ENCODE measurements at regions not wholly inside any gene's neighbourhood (a gene's known extent, or its start where the extent isn't known, plus 50 kb on each side); places are given as distances from the start of the nearest gene placed in this dataset.

GRCh38 chr11:13183094-13183825 lies 94.3 kb upstream of the BMAL1 start (continued):
- TF ChIP-seq ZNF441 (CRISPR knock-in tag; IDR thresholded peaks at IDR 0.05; ENCODE audit: borderline replicate concordance): no peak
- TF ChIP-seq NFIB (CRISPR knock-in tag; IDR thresholded peaks at IDR 0.05; ENCODE audit: borderline replicate concordance): no peak
- no peak for TF ChIP-seq ZNF567 (CRISPR knock-in tag; IDR thresholded peaks at IDR 0.05; ENCODE audit: borderline replicate concordance)
- TF ChIP-seq ZNF569 (CRISPR knock-in tag; IDR thresholded peaks at IDR 0.05; ENCODE audit: borderline replicate concordance): no peak
- TF ChIP-seq ZNF512 (CRISPR knock-in tag; IDR thresholded peaks at IDR 0.05): no peak
- no peak for TF ChIP-seq ZNF367 (CRISPR knock-in tag; IDR thresholded peaks at IDR 0.05; ENCODE audit: borderline replicate concordance)
- TF ChIP-seq ZNF784 (CRISPR knock-in tag; IDR thresholded peaks at IDR 0.05; ENCODE audit: borderline replicate concordance): no peak
- TF ChIP-seq KAT7 (CRISPR knock-in tag; IDR thresholded peaks at IDR 0.05; ENCODE audit: borderline replicate concordance): no peak
- TF ChIP-seq ZMAT5 (CRISPR knock-in tag; IDR thresholded peaks at IDR 0.05; ENCODE audit: borderline replicate concordance, low read depth): no peak
- no peak for TF ChIP-seq ATF1 (CRISPR knock-in tag; IDR thresholded peaks at IDR 0.05)
- TF ChIP-seq RAD21 (CRISPR knock-in tag; IDR thresholded peaks at IDR 0.05): no peak
- no peak for TF ChIP-seq NFRKB (IDR thresholded peaks at IDR 0.05)
- peak; percentile 47; the same call in 1 of the 2 replicates for TF ChIP-seq ARID5B (CRISPR knock-in tag; IDR thresholded peaks at IDR 0.05)
- TF ChIP-seq ZNF543 (CRISPR knock-in tag; IDR thresholded peaks at IDR 0.05): no peak
- TF ChIP-seq NPAS2 (CRISPR knock-in tag; IDR thresholded peaks at IDR 0.05; ENCODE audit: borderline replicate concordance): no peak
- no peak for TF ChIP-seq IRF2 (CRISPR knock-in tag; IDR thresholded peaks at IDR 0.05)
- 0 out of 2 replicates have a peak, but pooled peaks have one; percentile 17 for TF ChIP-seq FOXA3 (CRISPR knock-in tag; IDR thresholded peaks at IDR 0.05)
- no peak for TF ChIP-seq RBM39 (IDR thresholded peaks at IDR 0.05; ENCODE audit: low read depth, low read length, poor library complexity, severe bottlenecking)
- no peak for TF ChIP-seq RELA (CRISPR knock-in tag; IDR thresholded peaks at IDR 0.05)
- TF ChIP-seq MED13 (CRISPR knock-in tag; IDR thresholded peaks at IDR 0.05): no peak
- no peak for TF ChIP-seq SP5 (CRISPR knock-in tag; IDR thresholded peaks at IDR 0.05; ENCODE audit: borderline replicate concordance, low read depth)
- TF ChIP-seq ZNF230 (CRISPR knock-in tag; IDR thresholded peaks at IDR 0.05): no peak
- TF ChIP-seq SNAI1 (CRISPR knock-in tag; IDR thresholded peaks at IDR 0.05; ENCODE audit: borderline replicate concordance): no peak
- peak; percentile 48; the same call in 1 of the 2 replicates for TF ChIP-seq SMC3 (IDR thresholded peaks at IDR 0.05; ENCODE audit: low read length)
- no peak for TF ChIP-seq KLF16 (CRISPR knock-in tag; IDR thresholded peaks at IDR 0.05)

All from HepG2 (cell line).